Neutrophil (primary cell): ENCODE measurements at regions not wholly inside any gene's neighbourhood (a gene's known extent, or its start where the extent isn't known, plus 50 kb on each side); places are given as distances from the start of the nearest gene placed in this dataset.

Experiments used
- H3K27ac ChIP-seq: fragments of 200-600 bp; sonication (generic); 2 replicates; pipeline ENCODE4 v1.5.1; 2016; ENCODE audit warnings: mild to moderate bottlenecking, moderate library complexity
- H3K27me3 ChIP-seq: fragments of 200-600 bp; sonication (generic); 2 replicates; pipeline ENCODE4 v1.6.0; 2016; ENCODE audit warnings: mild to moderate bottlenecking
- H3K36me3 ChIP-seq: fragments of 200-600 bp; sonication (generic); 2 replicates; pipeline ENCODE4 v1.5.1; 2017
- H3K4me1 ChIP-seq, 2 experiments: fragments of 200-600 bp in 1 of 2; sonication (generic) in 1 of 2; 1 replicate in 1 of 2; 2 replicates in 1 of 2; pipeline versions ENCODE4 v1.5.1 to v1.6.1; 2013 to 2016; ENCODE audit warnings: low read depth in 1 of 2, low read length in 1 of 2, mild to moderate bottlenecking in 1 of 2, moderate library complexity in 1 of 2; ENCODE audit not compliant: control insufficient read depth in 1 of 2, insufficient read depth in 1 of 2
- H3K4me3 ChIP-seq, 2 experiments: fragments of 200-600 bp in 1 of 2; sonication (generic) in 1 of 2; 1 replicate in 1 of 2; 2 replicates in 1 of 2; pipeline ENCODE4 v1.5.1; 2013 to 2016; ENCODE audit warnings: low read depth in 1 of 2, low read length in 1 of 2, mild to moderate bottlenecking in 1 of 2, moderate library complexity in 1 of 2
- H3K9me3 ChIP-seq: fragments of 200-600 bp; sonication (generic); 2 replicates; pipeline ENCODE4 v1.5.1; 2016
- TF ChIP-seq, protein P1 (sequence below): fragments of 200-600 bp; sonication (generic); IDR thresholded peaks from 2 replicates; pipeline ENCODE4 v1.5.1; 2016; ENCODE audit warnings: antibody characterized with exemption

DNA sequence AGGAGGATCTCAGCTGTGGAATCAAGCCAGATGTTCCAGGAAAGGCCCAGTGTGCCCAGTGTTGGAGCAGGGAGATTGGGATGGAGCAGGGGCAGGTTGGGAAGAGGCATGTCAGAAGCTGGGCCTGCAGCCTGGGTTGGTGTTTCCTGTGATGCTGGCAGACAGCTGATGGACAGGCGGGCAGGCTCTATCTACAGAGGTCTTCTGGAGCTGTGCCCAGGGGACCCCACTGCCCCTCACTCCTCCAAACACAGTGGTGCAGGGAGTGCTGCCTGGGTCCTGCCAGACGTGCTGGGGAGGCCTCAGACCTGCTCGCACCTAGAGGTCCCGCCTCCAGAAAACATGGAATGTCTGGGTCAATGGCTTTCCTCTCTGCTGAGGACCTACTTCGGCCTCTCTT, 182.9 kb upstream of the TCERG1L start:
- TF ChIP-seq, protein P1, sequence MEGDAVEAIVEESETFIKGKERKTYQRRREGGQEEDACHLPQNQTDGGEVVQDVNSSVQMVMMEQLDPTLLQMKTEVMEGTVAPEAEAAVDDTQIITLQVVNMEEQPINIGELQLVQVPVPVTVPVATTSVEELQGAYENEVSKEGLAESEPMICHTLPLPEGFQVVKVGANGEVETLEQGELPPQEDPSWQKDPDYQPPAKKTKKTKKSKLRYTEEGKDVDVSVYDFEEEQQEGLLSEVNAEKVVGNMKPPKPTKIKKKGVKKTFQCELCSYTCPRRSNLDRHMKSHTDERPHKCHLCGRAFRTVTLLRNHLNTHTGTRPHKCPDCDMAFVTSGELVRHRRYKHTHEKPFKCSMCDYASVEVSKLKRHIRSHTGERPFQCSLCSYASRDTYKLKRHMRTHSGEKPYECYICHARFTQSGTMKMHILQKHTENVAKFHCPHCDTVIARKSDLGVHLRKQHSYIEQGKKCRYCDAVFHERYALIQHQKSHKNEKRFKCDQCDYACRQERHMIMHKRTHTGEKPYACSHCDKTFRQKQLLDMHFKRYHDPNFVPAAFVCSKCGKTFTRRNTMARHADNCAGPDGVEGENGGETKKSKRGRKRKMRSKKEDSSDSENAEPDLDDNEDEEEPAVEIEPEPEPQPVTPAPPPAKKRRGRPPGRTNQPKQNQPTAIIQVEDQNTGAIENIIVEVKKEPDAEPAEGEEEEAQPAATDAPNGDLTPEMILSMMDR: no peak
- Histone ChIP-seq H3K9me3 (no peaks in the 10 kb centered on the region), H3K36me3 (no peaks in the 10 kb centered on the region), H3K27ac (no peak overlapping the region), H3K27me3 (no peaks in the 10 kb centered on the region), H3K4me1 (no peaks in the 10 kb centered on the region), H3K4me3 (no peak overlapping the region)

DNA sequence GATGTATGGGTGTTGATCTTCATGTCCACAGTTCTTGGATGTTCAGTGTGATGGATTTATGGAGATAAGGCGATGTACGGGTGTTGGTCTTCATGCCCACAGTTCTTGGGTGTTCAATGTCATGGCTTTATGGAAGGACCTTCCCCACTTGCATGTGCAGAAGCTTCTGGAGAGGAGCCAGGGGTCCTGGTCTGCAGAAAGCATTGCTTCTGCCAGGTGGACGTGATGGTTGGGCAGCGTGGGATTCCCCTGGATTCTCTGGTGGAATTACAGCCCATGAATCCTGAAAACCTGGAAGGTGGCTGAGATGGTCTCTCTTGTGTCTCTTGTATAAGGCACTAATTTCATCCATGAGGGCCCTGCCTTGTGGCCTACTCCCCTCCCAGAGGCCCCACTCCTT, 183.7 kb upstream of the TCERG1L start:
- H3K9me3 ChIP-seq: no peaks in the 10 kb centered on the region
- H3K27ac ChIP-seq: no peak overlapping the region
- no peaks in the 10 kb centered on the region for H3K4me1 ChIP-seq
- H3K36me3 ChIP-seq: no peaks in the 10 kb centered on the region
- no peaks in the 10 kb centered on the region for H3K27me3 ChIP-seq
- TF ChIP-seq, protein P1: no peak
- no peak overlapping the region for H3K4me3 ChIP-seq

DNA sequence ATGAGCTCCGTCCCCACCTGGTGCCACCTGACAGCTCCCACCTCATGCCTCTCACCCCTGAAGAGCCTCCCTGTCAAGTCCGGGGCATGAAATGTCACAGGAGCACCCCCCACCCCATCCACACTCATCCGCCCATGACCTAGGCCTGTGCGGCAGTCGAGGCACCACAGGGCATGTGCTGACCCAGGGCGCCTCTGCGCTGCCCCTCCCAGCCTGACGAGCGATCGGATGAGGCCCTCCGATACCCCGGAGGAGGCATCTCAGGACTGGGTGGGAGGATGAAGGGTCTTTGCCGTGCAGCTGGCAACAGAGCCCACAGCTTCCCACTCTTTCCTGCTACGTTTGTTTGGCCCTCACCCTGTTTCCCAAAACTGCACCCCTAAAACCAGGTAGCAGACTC, 184.4 kb upstream of the TCERG1L start:
- no peaks in the 10 kb centered on the region for H3K9me3 ChIP-seq
- H3K4me3 ChIP-seq: no peak overlapping the region
- H3K27ac ChIP-seq: no peak overlapping the region
- no peaks in the 10 kb centered on the region for H3K36me3 ChIP-seq
- TF ChIP-seq, protein P1: no peak
- no peaks in the 10 kb centered on the region for H3K27me3 ChIP-seq
- no peaks in the 10 kb centered on the region for H3K4me1 ChIP-seq

DNA sequence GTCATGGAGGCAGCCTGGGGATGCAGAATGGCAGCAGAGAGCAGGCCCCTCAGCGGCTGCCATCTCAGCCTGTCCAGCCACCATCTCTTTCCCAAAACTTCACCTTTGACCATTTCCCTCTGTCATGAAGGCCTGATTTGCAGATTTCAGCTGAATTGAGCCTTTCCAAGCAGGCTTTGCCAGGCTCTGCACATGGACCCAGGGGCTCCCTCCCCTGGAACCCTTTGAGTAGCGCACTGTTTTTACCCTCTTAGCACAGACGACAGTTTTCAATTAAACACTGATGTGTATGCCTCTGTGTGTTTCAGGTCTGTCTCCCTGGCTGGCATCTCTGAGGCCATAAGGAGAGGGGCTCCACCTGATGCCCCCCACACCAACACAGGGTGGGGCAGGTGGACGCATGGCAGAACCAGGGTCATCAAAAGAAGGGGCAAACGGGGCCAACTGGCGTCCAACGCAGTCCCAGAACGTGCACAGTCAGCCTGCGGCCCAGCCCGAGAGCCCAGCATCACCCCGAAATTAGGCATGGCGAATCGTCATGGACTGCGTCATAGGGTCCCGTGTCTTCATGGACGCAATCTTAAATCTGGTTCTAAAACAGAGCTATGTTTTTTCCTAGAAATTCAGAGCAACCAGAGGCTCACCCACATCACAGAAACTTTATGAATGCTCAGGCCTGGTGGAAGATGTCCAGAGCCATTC, 185.0 kb upstream of the TCERG1L start:
- Histone ChIP-seq H3K4me3 (no peak overlapping the region), H3K27me3 (no peaks in the 10 kb centered on the region), H3K9me3 (no peaks in the 10 kb centered on the region), H3K4me1 (no peaks in the 10 kb centered on the region), H3K36me3 (no peaks in the 10 kb centered on the region), H3K27ac (no peak overlapping the region)
- TF ChIP-seq, protein P1: no peak

DNA sequence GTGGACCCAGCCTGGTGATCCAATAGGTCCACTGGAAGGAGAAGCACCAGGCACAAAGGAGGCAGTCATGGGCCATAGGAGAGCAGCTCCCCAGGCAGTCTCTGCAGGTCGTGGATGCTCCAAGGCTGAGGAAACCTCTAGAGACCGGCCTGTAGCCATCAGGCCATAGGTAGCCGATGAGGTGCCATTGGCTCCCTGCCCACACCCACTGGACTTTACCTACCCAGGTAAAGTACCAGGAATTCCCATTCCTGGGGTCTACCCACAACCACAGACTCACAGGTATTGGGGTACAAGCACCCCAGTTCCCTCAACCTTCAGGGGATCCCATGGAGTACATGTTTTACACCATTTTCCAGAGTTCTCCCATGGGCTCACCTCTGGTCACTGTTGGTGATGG, 188.0 kb upstream of the TCERG1L start:
- no peak overlapping the region for H3K4me3 ChIP-seq
- H3K27ac ChIP-seq: no peak overlapping the region
- TF ChIP-seq, protein P1: no peak
- peaks cover 5% of the 10 kb centered on the region for H3K9me3 ChIP-seq
- no peaks in the 10 kb centered on the region for H3K4me1 ChIP-seq
- no peaks in the 10 kb centered on the region for H3K27me3 ChIP-seq
- H3K36me3 ChIP-seq: no peaks in the 10 kb centered on the region

DNA sequence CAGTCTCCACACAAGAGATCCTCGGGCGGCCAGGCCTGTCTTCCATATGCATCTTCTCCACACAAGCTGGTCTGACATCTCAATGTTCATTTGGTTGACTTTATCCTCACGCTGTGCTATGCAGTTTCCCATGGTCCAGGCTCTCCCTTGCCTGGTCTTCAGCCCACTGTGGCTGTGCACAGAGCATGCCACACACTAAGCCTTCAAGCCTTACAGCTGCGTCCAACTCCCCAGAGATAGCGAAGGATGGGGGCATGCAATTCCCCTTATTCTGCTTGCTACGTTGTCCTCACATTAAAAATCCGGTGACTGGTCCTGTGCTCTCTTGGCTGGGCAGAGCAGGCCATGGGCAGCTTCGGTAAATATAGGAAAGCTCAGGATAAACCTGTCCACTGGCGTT, 188.7 kb upstream of the TCERG1L start:
- Histone ChIP-seq H3K9me3 (peaks cover 5% of the 10 kb centered on the region), H3K4me1 (no peaks in the 10 kb centered on the region), H3K27me3 (no peaks in the 10 kb centered on the region), H3K27ac (no peak overlapping the region), H3K4me3 (no peak overlapping the region), H3K36me3 (no peaks in the 10 kb centered on the region)
- TF ChIP-seq, protein P1: no peak
